Lower lobe of right lung (tissue), 2 donors: ENCODE measurements at regions not wholly inside any gene's neighbourhood (a gene's known extent, or its start where the extent isn't known, plus 50 kb on each side); places are given as distances from the start of the nearest gene placed in this dataset.

ENCODE experiments used
- ATAC-seq, 2 donors: fragments of 200-7000 bp; cut with Tn5 transposase; one replicate each; pipeline ENCODE4 v1.9.1; 2020 to 2022; ENCODE audit warnings: mild to moderate bottlenecking in 2 of 2, moderate library complexity in 2 of 2
- DNase-seq: peaks from one replicate; pipeline ENCODE4 v3.0.0-alpha.2; 2020
- H3K27ac ChIP-seq: fragments of 200-600 bp; one replicate; pipeline ENCODE4 v1.8.0; 2022
- H3K27me3 ChIP-seq: fragments of 200-600 bp; one replicate; pipeline ENCODE4 v1.8.0; 2022; ENCODE audit warnings: low read depth
- H3K36me3 ChIP-seq: fragments of 200-600 bp; one replicate; pipeline ENCODE4 v1.8.0; 2022; ENCODE audit warnings: mild to moderate bottlenecking
- H3K4me1 ChIP-seq: fragments of 200-600 bp; one replicate; pipeline ENCODE4 v1.8.0; 2022
- H3K4me3 ChIP-seq: fragments of 200-600 bp; one replicate; pipeline ENCODE4 v1.8.0; 2022; ENCODE audit warnings: mild to moderate bottlenecking
- H3K9me3 ChIP-seq: fragments of 200-600 bp; one replicate; pipeline ENCODE4 v1.8.0; 2022
- CTCF ChIP-seq: fragments of 200-600 bp; IDR thresholded peaks from one replicate; pipeline ENCODE4 v1.8.0; 2022; ENCODE audit warnings: antibody characterized with exemption, mild to moderate bottlenecking
- intact Hi-C: fragments of 100-400 bp; cut with DNase I; formaldehyde crosslinking; loops from one replicate; pipeline ENCODE4 v1.11.0; 2022
- donor health status: DM: no; HTN: yes; CAD: no; lungs with severe emphysema.

GRCh38 chr5:25160891-25161290 is 516.1 kb upstream of the CDH10 start:
- ATAC-seq: no peak
- intact Hi-C loops: no loop called here
- no peak for DNase-seq
- no peak overlapping the region for H3K27ac ChIP-seq
- TF ChIP-seq CTCF: no peak
- H3K4me1 ChIP-seq: no peaks in the 10 kb centered on the region
- no peaks in the 10 kb centered on the region for H3K9me3 ChIP-seq
- H3K36me3 ChIP-seq: no peaks in the 10 kb centered on the region
- no peaks in the 10 kb centered on the region for H3K27me3 ChIP-seq
- H3K4me3 ChIP-seq: no peak overlapping the region

GRCh38 chr5:25150819-25151218 is 506.0 kb upstream of the CDH10 start:
- ATAC-seq (no peak), DNase-seq (no peak)
- intact Hi-C loops: no loop called here
- H3K27me3 ChIP-seq: no peaks in the 10 kb centered on the region
- H3K27ac ChIP-seq: no peak overlapping the region
- H3K4me3 ChIP-seq: no peak overlapping the region
- TF ChIP-seq CTCF: no peak
- no peaks in the 10 kb centered on the region for H3K36me3 ChIP-seq
- no peaks in the 10 kb centered on the region for H3K4me1 ChIP-seq
- H3K9me3 ChIP-seq: no peaks in the 10 kb centered on the region

GRCh38 chr5:25128606-25129005 is 483.8 kb upstream of the CDH10 start:
- intact Hi-C loops: no loop called here
- H3K27me3 ChIP-seq: no peaks in the 10 kb centered on the region
- ATAC-seq (no peak), DNase-seq (no peak)
- H3K4me3 ChIP-seq: no peak overlapping the region
- no peaks in the 10 kb centered on the region for H3K36me3 ChIP-seq
- no peak overlapping the region for H3K27ac ChIP-seq
- no peak for TF ChIP-seq CTCF
- H3K9me3 ChIP-seq: no peaks in the 10 kb centered on the region
- H3K4me1 ChIP-seq: no peaks in the 10 kb centered on the region

- peak in 1 of 2 donors; percentile 49 for ATAC-seq
- H3K36me3 ChIP-seq: no peaks in the 10 kb centered on the region
- H3K27me3 ChIP-seq: no peaks in the 10 kb centered on the region
- no peak overlapping the region for H3K4me3 ChIP-seq
- TF ChIP-seq CTCF: peak; percentile 31
- intact Hi-C loops: no loop called here
- H3K27ac ChIP-seq: no peak overlapping the region
- DNase-seq: no peak
- H3K4me1 ChIP-seq: no peaks in the 10 kb centered on the region
- no peaks in the 10 kb centered on the region for H3K9me3 ChIP-seq
Observed at GRCh38 chr5:25119650-25120049, 474.9 kb upstream of the CDH10 start.

- H3K4me3 ChIP-seq: no peak overlapping the region
- no peak for DNase-seq
- H3K9me3 ChIP-seq: no peaks in the 10 kb centered on the region
- H3K36me3 ChIP-seq: no peaks in the 10 kb centered on the region
- H3K4me1 ChIP-seq: no peaks in the 10 kb centered on the region
- no peak overlapping the region for H3K27ac ChIP-seq
- no peak for ATAC-seq
- H3K27me3 ChIP-seq: no peaks in the 10 kb centered on the region
- no peak for TF ChIP-seq CTCF
- intact Hi-C loops: no loop called here
Observed at GRCh38 chr5:25107853-25108252, 463.1 kb upstream of the CDH10 start.

GRCh38 chr5:25099538-25099937 is 454.8 kb upstream of the CDH10 start:
- no peak for DNase-seq
- H3K27ac ChIP-seq: no peak overlapping the region
- TF ChIP-seq CTCF: no peak
- H3K36me3 ChIP-seq: no peaks in the 10 kb centered on the region
- ATAC-seq: no peak
- no peaks in the 10 kb centered on the region for H3K9me3 ChIP-seq
- no peak overlapping the region for H3K4me3 ChIP-seq
- intact Hi-C loops: no loop called here
- no peaks in the 10 kb centered on the region for H3K4me1 ChIP-seq
- H3K27me3 ChIP-seq: no peaks in the 10 kb centered on the region
